Neural progenitor cell (in vitro differentiated cells): ENCODE measurements at regions not wholly inside any gene's neighbourhood (a gene's known extent, or its start where the extent isn't known, plus 50 kb on each side); places are given as distances from the start of the nearest gene placed in this dataset.

Source experiments
- DNase-seq: peaks from one replicate; pipeline ENCODE4 v3.0.0-alpha.2; 2016; ENCODE audit warnings: low spot score
- H2AFZ ChIP-seq: fragments of 200-600 bp; sonication (generic); replicated peaks from 2 replicates; pipeline ENCODE4 v1.6.1; 2016; ENCODE audit warnings: antibody characterized with exemption
- H3F3A ChIP-seq: fragments of 200-600 bp; sonication (generic); 2 replicates; pipeline ENCODE4 v1.6.1; 2016; ENCODE audit warnings: antibody characterized with exemption, low read depth
- H3K27ac ChIP-seq: fragments of 200-600 bp; sonication (generic); 2 replicates; pipeline ENCODE4 v1.5.1; 2016; ENCODE audit warnings: mild to moderate bottlenecking
- H3K27me3 ChIP-seq: fragments of 200-600 bp; sonication (generic); 2 replicates; pipeline ENCODE4 v1.6.1; 2016; ENCODE audit warnings: mild to moderate bottlenecking, moderate library complexity
- H3K36me3 ChIP-seq: fragments of 200-600 bp; sonication (generic); 2 replicates; pipeline ENCODE4 v1.5.1; 2016
- H3K4me1 ChIP-seq: fragments of 200-600 bp; sonication (generic); 2 replicates; pipeline ENCODE4 v1.6.1; 2016; ENCODE audit warnings: mixed run types
- H3K4me2 ChIP-seq: fragments of 200-600 bp; sonication (generic); 2 replicates; pipeline ENCODE4 v1.6.1; 2016
- H3K4me3 ChIP-seq: fragments of 200-600 bp; sonication (generic); 2 replicates; pipeline ENCODE4 v1.5.1; 2016
- H3K79me2 ChIP-seq: fragments of 200-600 bp; sonication (generic); 2 replicates; pipeline ENCODE4 v1.6.1; 2016; ENCODE audit warnings: low read depth
- H3K9ac ChIP-seq: fragments of 200-600 bp; sonication (generic); 2 replicates; pipeline ENCODE4 v1.6.1; 2016
- H3K9me3 ChIP-seq: fragments of 200-600 bp; sonication (generic); 2 replicates; pipeline ENCODE4 v1.5.1; 2016; ENCODE audit warnings: low read depth
- H4K20me1 ChIP-seq: fragments of 200-600 bp; sonication (generic); 2 replicates; pipeline ENCODE4 v1.6.1; 2016; ENCODE audit warnings: low read depth
- H3K27ac Mint-ChIP-seq: 3 replicates; pipeline ENCODE4 v1.8.0; 2021; ENCODE audit warnings: mixed read lengths
- H3K27me3 Mint-ChIP-seq: 2 replicates; pipeline ENCODE4 v1.8.0; 2022; ENCODE audit warnings: low read depth, mild to moderate bottlenecking, inconsistent platforms, moderate library complexity, mixed read lengths; ENCODE audit not compliant: insufficient read depth
- H3K36me3 Mint-ChIP-seq: 3 replicates; pipeline ENCODE4 v1.8.0; 2021; ENCODE audit warnings: mixed read lengths
- H3K4me1 Mint-ChIP-seq: 3 replicates; pipeline ENCODE4 v1.8.0; 2021; ENCODE audit warnings: mixed read lengths
- H3K4me3 Mint-ChIP-seq: 3 replicates; pipeline ENCODE4 v1.8.0; 2021; ENCODE audit warnings: mild to moderate bottlenecking, moderate library complexity, mixed read lengths
- H3K9me3 Mint-ChIP-seq: 3 replicates; pipeline ENCODE4 v1.8.0; 2020; ENCODE audit warnings: mixed read lengths
- EZH2 ChIP-seq: fragments of 200-600 bp; sonication (generic); IDR thresholded peaks from 2 replicates; pipeline ENCODE4 v1.6.1; 2017; ENCODE audit warnings: antibody characterized with exemption, mild to moderate bottlenecking, moderate library complexity
- EZH2phosphoT487 ChIP-seq: fragments of 200-600 bp; sonication (generic); IDR thresholded peaks from 2 replicates; pipeline ENCODE4 v1.6.1; 2017; ENCODE audit warnings: antibody characterized with exemption
- TF ChIP-seq, protein P1 (sequence below): fragments of 200-600 bp; sonication (generic); IDR thresholded peaks from 2 replicates; pipeline ENCODE4 v1.5.1; 2017; ENCODE audit warnings: antibody characterized with exemption, mild to moderate bottlenecking

DNA sequence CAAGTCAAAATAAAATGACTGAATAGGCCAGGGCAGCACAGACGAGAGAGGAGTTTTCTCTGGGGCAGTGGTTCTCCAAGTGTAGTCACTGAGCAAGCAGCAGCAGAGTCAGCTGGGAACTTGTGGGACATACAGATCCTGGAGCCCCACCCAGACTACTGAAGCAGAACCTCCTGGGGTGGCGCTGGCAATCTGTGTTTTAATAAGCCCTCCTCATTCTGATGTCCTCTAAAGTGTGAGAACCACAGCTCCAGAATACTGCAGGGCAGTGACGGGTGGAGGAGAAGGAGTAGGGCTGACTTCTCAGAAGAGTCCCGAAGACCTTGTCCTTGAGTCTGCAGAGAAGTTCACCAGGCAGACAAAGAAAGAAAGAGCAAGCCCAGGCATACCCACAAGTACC, 251.3 kb upstream of the HES1 start:
- no peaks in the 10 kb centered on the region for H3K36me3 ChIP-seq
- H3K27me3 ChIP-seq, result no peaks in the 10 kb centered on the region
- no peak overlapping the region for H2AFZ ChIP-seq
- H3K9me3 ChIP-seq, result no peaks in the 10 kb centered on the region
- H3K4me3 ChIP-seq, result no peak overlapping the region
- no peaks in the 10 kb centered on the region for H4K20me1 ChIP-seq
- Mint-ChIP-seq H3K4me1 (peaks cover 9% of the 10 kb centered on the region), H3K27ac (no peak overlapping the region), H3K4me3 (no peak overlapping the region), H3K27me3 (peaks cover 25% of the 10 kb centered on the region), H3K36me3 (no peaks in the 10 kb centered on the region), H3K9me3 (peaks cover 12% of the 10 kb centered on the region)
- no peak for DNase-seq
- peaks cover 20% of the 10 kb centered on the region for H3K4me1 ChIP-seq
- peaks cover 6% of the 10 kb centered on the region for H3F3A ChIP-seq
- H3K27ac ChIP-seq, result no peak overlapping the region
- no peak overlapping the region for H3K4me2 ChIP-seq
- no peak overlapping the region for H3K9ac ChIP-seq
- H3K79me2 ChIP-seq, result no peaks in the 10 kb centered on the region
- no peak for TF ChIP-seq EZH2
- TF ChIP-seq, protein P1, sequence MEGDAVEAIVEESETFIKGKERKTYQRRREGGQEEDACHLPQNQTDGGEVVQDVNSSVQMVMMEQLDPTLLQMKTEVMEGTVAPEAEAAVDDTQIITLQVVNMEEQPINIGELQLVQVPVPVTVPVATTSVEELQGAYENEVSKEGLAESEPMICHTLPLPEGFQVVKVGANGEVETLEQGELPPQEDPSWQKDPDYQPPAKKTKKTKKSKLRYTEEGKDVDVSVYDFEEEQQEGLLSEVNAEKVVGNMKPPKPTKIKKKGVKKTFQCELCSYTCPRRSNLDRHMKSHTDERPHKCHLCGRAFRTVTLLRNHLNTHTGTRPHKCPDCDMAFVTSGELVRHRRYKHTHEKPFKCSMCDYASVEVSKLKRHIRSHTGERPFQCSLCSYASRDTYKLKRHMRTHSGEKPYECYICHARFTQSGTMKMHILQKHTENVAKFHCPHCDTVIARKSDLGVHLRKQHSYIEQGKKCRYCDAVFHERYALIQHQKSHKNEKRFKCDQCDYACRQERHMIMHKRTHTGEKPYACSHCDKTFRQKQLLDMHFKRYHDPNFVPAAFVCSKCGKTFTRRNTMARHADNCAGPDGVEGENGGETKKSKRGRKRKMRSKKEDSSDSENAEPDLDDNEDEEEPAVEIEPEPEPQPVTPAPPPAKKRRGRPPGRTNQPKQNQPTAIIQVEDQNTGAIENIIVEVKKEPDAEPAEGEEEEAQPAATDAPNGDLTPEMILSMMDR, result no peak
- no peak for TF ChIP-seq EZH2phosphoT487

DNA sequence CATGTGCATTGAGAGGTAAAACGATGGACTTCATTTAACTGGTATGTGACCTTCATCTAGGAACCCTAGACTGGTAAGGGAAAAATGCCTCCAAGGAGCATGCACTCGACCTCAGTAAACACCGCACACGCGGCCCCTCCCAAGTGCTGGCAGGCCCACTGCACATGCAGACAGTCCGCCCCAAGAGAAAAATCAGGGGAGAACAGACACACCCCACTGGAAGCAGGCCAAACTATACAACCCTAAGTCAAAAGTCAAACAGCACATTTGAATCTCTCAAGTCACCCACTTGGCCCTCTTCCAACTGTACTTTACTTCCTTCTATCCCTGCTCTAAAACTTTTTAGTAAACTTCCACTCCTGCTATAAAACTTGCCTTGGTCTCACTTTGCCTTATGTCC, 250.1 kb upstream of the HES1 start:
- TF ChIP-seq, protein P1, result no peak
- TF ChIP-seq EZH2 (no peak), EZH2phosphoT487 (no peak)

DNA sequence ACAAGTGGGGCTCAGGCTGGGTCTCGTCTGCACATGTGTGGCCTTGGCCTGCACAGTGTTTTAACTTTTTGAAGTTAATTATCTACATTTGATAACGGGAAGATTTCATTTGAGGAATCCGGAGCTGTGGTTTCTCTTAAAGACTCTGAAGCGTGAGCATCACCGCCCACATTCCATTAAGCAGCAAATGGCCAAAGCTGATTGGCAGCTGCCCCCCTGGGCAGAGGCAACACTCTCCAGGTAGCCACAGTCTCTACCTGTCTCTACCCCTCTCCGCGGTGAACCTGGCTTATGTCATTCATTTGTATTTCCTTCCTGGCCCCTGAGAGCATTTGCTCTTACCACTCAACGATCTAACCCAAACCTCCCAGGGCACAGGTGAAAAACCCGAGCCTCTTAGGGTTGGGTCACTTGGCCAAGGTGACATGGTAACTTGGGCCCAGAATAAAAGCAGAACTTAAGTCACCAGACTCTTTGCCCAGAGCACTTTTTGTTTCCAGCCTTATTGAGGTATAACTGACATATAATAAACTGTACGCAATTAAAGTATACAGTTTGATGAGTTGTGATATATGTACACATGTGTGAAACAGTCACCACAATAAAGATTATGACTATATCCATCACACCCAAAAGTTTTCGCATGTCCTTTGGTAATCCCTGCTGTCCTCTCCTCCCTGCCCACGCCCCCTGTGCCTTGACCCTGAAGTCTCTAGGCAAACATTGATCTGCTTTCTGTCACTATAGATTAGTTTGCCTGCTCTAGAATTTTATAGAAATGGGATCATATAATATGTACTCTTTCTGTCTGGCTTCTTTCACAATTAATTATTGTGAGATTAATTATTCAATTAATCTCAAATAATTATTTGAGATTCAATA, 245.7 kb upstream of the HES1 start:
- peaks cover 22% of the 10 kb centered on the region for H3K4me1 ChIP-seq
- no peak overlapping the region for H3K27ac ChIP-seq
- H2AFZ ChIP-seq, result no peak overlapping the region
- no peaks in the 10 kb centered on the region for H3K79me2 ChIP-seq
- Mint-ChIP-seq H3K9me3 (peaks cover 14% of the 10 kb centered on the region), H3K27me3 (peaks cover 21% of the 10 kb centered on the region), H3K36me3 (peaks cover 3% of the 10 kb centered on the region), H3K4me1 (peaks cover 23% of the 10 kb centered on the region), H3K27ac (no peak overlapping the region), H3K4me3 (no peak overlapping the region)
- no peak overlapping the region for H3K9ac ChIP-seq
- no peak overlapping the region for H3K4me3 ChIP-seq
- peaks cover 15% of the 10 kb centered on the region for H3F3A ChIP-seq
- no peaks in the 10 kb centered on the region for H4K20me1 ChIP-seq
- H3K9me3 ChIP-seq, result no peaks in the 10 kb centered on the region
- no peaks in the 10 kb centered on the region for H3K36me3 ChIP-seq
- H3K27me3 ChIP-seq, result no peaks in the 10 kb centered on the region
- TF ChIP-seq, protein P1, result no peak
- no peak for TF ChIP-seq EZH2
- H3K4me2 ChIP-seq, result no peak overlapping the region
- DNase-seq, result no peak

More for the DNA sequence above, 250.1 kb upstream of the HES1 start:
- peaks cover 5% of the 10 kb centered on the region for H3K4me1 Mint-ChIP-seq
- Histone ChIP-seq H3K9me3 (no peaks in the 10 kb centered on the region), H3F3A (peaks cover 9% of the 10 kb centered on the region), H3K27me3 (no peaks in the 10 kb centered on the region), H2AFZ (no peak overlapping the region), H3K4me3 (no peak overlapping the region), H3K36me3 (no peaks in the 10 kb centered on the region), H3K79me2 (no peaks in the 10 kb centered on the region), H3K4me1 (peaks cover 21% of the 10 kb centered on the region), H3K9ac (no peak overlapping the region), H3K4me2 (no peak overlapping the region), H4K20me1 (no peaks in the 10 kb centered on the region), H3K27ac (no peak overlapping the region)
- no peak for DNase-seq
- H3K27me3 Mint-ChIP-seq, result peaks cover 27% of the 10 kb centered on the region
- H3K36me3 Mint-ChIP-seq, result no peaks in the 10 kb centered on the region
- H3K4me3 Mint-ChIP-seq, result no peak overlapping the region
- no peak overlapping the region for H3K27ac Mint-ChIP-seq
- peaks cover 17% of the 10 kb centered on the region for H3K9me3 Mint-ChIP-seq
